Endothelial cell of umbilical vein (primary cell): ENCODE measurements at regions not wholly inside any gene's neighbourhood (a gene's known extent, or its start where the extent isn't known, plus 50 kb on each side); places are given as distances from the start of the nearest gene placed in this dataset.

Source experiments
- EZH2 ChIP-seq: IDR thresholded peaks from 2 replicates; pipeline ENCODE4 v1.6.1; 2012; ENCODE audit warnings: borderline replicate concordance, low read depth, mild to moderate bottlenecking, moderate library complexity, low read length, inconsistent platforms; ENCODE audit not compliant: severe bottlenecking
- JUN ChIP-seq: IDR thresholded peaks from 2 replicates; pipeline ENCODE4 v1.6.1; 2011; ENCODE audit warnings: borderline replicate concordance, low read depth; ENCODE audit not compliant: insufficient read length, insufficient read depth
- POLR2A ChIP-seq: IDR thresholded peaks from 2 replicates; pipeline ENCODE4 v1.6.1; 2012; ENCODE audit warnings: low read depth, mild to moderate bottlenecking, control low read depth, low read length
- POLR2AphosphoS5 ChIP-seq: IDR thresholded peaks from 2 replicates; pipeline ENCODE4 v1.6.1; 2012; ENCODE audit warnings: low read depth, mild to moderate bottlenecking, control low read depth, low read length, moderate library complexity; ENCODE audit not compliant: insufficient read depth
- TF ChIP-seq, protein P1 (sequence below), 2 donors: IDR thresholded peaks; 1 replicate in 1 of 2; 2 replicates in 1 of 2; pipeline ENCODE4 v1.5.1; 2011; ENCODE audit warnings: low read length in 2 of 2, mild to moderate bottlenecking in 2 of 2, moderate library complexity in 2 of 2, control low read depth in 1 of 2, inconsistent platforms in 1 of 2, low read depth in 1 of 2; ENCODE audit not compliant: insufficient read depth in 1 of 2; ENCODE audit errors: extremely low read depth in 1 of 2
- TF ChIP-seq, protein P2 (sequence below): IDR thresholded peaks from 2 replicates; pipeline ENCODE4 v1.6.1; 2011; ENCODE audit not compliant: insufficient read depth, insufficient read length

DNA sequence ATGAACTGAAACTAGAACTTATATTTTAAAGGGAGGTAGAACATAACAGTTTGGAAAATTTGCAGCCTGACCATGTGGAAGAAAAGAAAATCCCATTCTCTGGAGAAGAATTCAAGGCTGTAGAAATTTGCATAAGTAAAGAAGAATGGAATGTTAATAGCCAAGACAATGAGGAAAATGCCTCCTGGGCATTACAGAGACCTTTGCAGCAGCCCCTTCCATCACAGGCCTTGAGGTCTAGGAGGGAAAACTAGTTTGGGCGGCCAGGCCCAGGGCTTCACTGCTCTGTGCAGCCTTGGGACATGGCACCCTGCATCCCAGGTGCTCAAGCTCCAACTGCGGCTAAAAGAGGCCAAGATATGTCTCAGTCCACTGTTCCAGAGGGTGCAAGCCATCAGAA, 1506.8 kb downstream of the PCDH18 start:
- TF ChIP-seq POLR2A (no peak), JUN (no peak), POLR2AphosphoS5 (no peak), EZH2 (no peak)
- TF ChIP-seq, protein P1, sequence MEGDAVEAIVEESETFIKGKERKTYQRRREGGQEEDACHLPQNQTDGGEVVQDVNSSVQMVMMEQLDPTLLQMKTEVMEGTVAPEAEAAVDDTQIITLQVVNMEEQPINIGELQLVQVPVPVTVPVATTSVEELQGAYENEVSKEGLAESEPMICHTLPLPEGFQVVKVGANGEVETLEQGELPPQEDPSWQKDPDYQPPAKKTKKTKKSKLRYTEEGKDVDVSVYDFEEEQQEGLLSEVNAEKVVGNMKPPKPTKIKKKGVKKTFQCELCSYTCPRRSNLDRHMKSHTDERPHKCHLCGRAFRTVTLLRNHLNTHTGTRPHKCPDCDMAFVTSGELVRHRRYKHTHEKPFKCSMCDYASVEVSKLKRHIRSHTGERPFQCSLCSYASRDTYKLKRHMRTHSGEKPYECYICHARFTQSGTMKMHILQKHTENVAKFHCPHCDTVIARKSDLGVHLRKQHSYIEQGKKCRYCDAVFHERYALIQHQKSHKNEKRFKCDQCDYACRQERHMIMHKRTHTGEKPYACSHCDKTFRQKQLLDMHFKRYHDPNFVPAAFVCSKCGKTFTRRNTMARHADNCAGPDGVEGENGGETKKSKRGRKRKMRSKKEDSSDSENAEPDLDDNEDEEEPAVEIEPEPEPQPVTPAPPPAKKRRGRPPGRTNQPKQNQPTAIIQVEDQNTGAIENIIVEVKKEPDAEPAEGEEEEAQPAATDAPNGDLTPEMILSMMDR (IDR thresholded peaks at IDR 0.05; ENCODE audit: extremely low read depth in 1 of 2, insufficient read depth in 1 of 2, low read depth in 1 of 2, low read length in 2 of 2) = no peak
- TF ChIP-seq, protein P2, sequence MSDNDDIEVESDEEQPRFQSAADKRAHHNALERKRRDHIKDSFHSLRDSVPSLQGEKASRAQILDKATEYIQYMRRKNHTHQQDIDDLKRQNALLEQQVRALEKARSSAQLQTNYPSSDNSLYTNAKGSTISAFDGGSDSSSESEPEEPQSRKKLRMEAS = no peak
